HS-27A (cell line): ENCODE measurements at regions not wholly inside any gene's neighbourhood (a gene's known extent, or its start where the extent isn't known, plus 50 kb on each side); places are given as distances from the start of the nearest gene placed in this dataset.

ENCODE experiments used
- DNase-seq: peaks from one replicate; pipeline ENCODE4 v3.0.0-alpha.2; 2012; ENCODE audit warnings: low read depth, missing footprints

- no peak for DNase-seq
These were observed 68.2 kb upstream of the NR4A3 start for GRCh38 chr9:99753436-99753835.

- no peak for DNase-seq
These were observed 61.3 kb upstream of the NR4A3 start for GRCh38 chr9:99760421-99760820.

GRCh38 chr9:99762470-99762869 is 59.2 kb upstream of the NR4A3 start:
- DNase-seq = no peak
